C4-2B (cell line): ENCODE measurements at regions not wholly inside any gene's neighbourhood (a gene's known extent, or its start where the extent isn't known, plus 50 kb on each side); places are given as distances from the start of the nearest gene placed in this dataset.

Experiments
- ZFX ChIP-seq: fragments of 450-650 bp; IDR thresholded peaks from 2 replicates; pipeline ENCODE4 v1.6.1; 2017
- TF ChIP-seq, protein P1 (sequence below): fragments of 450-650 bp; conservative IDR thresholded peaks from 2 replicates; pipeline ENCODE4 v1.5.1; 2017; ENCODE audit warnings: mild to moderate bottlenecking

DNA sequence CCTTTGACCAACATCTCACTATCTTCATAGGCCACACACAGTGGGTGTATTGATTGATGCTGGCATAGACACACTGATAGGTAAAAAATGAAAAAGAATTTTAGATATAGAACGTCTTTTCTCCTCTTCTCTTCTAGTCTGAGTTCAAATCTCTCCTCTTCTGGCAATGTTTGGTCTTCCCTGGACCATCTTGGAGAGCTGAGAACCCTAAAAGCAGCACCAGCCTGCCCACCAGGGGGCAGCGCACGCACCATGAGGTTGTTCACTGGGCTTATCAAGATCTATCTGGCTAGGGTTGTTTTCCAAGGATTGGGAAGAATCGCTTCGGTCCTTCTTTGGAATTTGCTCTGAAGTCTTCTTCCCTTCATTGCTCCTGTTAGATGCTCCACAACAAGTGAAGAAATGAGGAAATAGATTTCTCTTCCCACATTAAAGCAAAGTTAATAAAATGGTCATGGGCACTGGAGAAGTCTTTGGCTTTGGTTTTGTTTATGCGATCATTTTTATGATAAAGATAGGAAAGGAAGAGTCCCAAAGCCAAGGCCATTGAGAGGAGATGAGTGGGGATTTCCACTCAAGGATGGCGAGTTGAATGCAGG, 104.0 kb upstream of the OLIG2 start:
- TF ChIP-seq, protein P1, sequence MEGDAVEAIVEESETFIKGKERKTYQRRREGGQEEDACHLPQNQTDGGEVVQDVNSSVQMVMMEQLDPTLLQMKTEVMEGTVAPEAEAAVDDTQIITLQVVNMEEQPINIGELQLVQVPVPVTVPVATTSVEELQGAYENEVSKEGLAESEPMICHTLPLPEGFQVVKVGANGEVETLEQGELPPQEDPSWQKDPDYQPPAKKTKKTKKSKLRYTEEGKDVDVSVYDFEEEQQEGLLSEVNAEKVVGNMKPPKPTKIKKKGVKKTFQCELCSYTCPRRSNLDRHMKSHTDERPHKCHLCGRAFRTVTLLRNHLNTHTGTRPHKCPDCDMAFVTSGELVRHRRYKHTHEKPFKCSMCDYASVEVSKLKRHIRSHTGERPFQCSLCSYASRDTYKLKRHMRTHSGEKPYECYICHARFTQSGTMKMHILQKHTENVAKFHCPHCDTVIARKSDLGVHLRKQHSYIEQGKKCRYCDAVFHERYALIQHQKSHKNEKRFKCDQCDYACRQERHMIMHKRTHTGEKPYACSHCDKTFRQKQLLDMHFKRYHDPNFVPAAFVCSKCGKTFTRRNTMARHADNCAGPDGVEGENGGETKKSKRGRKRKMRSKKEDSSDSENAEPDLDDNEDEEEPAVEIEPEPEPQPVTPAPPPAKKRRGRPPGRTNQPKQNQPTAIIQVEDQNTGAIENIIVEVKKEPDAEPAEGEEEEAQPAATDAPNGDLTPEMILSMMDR: peak; percentile 73
- no peak for TF ChIP-seq ZFX
